Upper lobe of left lung (tissue), 6 donors: ENCODE measurements at regions not wholly inside any gene's neighbourhood (a gene's known extent, or its start where the extent isn't known, plus 50 kb on each side); places are given as distances from the start of the nearest gene placed in this dataset.

Experiments
- ATAC-seq, 2 donors: fragments of 200-7000 bp; cut with Tn5 transposase; one replicate each; pipeline ENCODE4 v1.9.1; 2022; ENCODE audit warnings: mild to moderate bottlenecking in 2 of 2, moderate library complexity in 2 of 2; ENCODE audit not compliant: low FRiP score in 2 of 2
- DNase-seq, 2 donors: peaks; one replicate each; pipeline ENCODE4 v3.0.0-alpha.2; 2019 to 2020
- H3K27ac ChIP-seq, 4 donors: fragments of 200-600 bp; sonication (generic); one replicate each; pipeline ENCODE4 v1.5.1; 2016 to 2019
- H3K27me3 ChIP-seq, 4 donors: fragments of 200-600 bp; sonication (generic); one replicate each; pipeline ENCODE4 v1.5.1; 2017 to 2019
- H3K36me3 ChIP-seq, 4 donors: fragments of 200-600 bp; sonication (generic); one replicate each; pipeline ENCODE4 v1.5.1; 2016 to 2019
- H3K4me1 ChIP-seq, 4 donors: fragments of 200-600 bp; sonication (generic); one replicate each; pipeline ENCODE4 v1.5.1; 2018 to 2019
- H3K4me3 ChIP-seq, 4 donors: fragments of 200-600 bp; sonication (generic); one replicate each; pipeline ENCODE4 v1.5.1; 2017 to 2019; ENCODE audit warnings: mild to moderate bottlenecking in 2 of 4, moderate library complexity in 1 of 4
- H3K9me3 ChIP-seq, 4 donors: fragments of 200-600 bp; sonication (generic); one replicate each; pipeline ENCODE4 v1.5.1; 2018 to 2019
- EP300 ChIP-seq, 4 donors: sonication (generic); formaldehyde crosslinking; IDR thresholded peaks; one replicate each; pipeline ENCODE4 v1.5.1; 2017; ENCODE audit warnings: antibody characterized with exemption in 4 of 4, control low read depth in 2 of 4
- POLR2A ChIP-seq, 4 donors: fragments of 450-650 bp; IDR thresholded peaks; one replicate each; pipeline ENCODE4 v1.5.1; 2016 to 2017; ENCODE audit warnings: antibody characterized with exemption in 4 of 4, mild to moderate bottlenecking in 2 of 4
- POLR2AphosphoS5 ChIP-seq, 2 donors: sonication (generic); formaldehyde crosslinking; IDR thresholded peaks; one replicate each; pipeline ENCODE4 v1.5.1; 2017; ENCODE audit warnings: antibody characterized with exemption in 2 of 2
- WGBS, 2 donors: methylation state at CpG; one replicate each; pipeline ENCODE4 v1.1.5; 2017 to 2018; 5-methylcytosine and 5-hydroxymethylcytosine counted together
- TF ChIP-seq, protein P1 (sequence below), 6 experiments: fragments of 450-650 bp in 4 of 6; fragments of 200-600 bp in 2 of 6; sonication (generic) in 2 of 6; IDR thresholded peaks; one replicate each; pipeline ENCODE4 v1.5.1; 2016 to 2019; ENCODE audit warnings: antibody characterized with exemption in 6 of 6
- donor health status: DM: no; HTN: no; CAD: no; lungs with moderate emphysema.
- donor health status: DM: no; HTN: yes; CAD: no; lungs with severe emphysema.

GRCh38 chr15:68526269-68526668 is 52.5 kb upstream of the CORO2B start:
- Histone ChIP-seq H3K4me1 (peaks cover 0 to 5% (median 0%) of the 10 kb centered on the region in 4 donors), H3K27me3 (no peaks in the 10 kb centered on the region), H3K27ac (no peak overlapping the region), H3K4me3 (no peak overlapping the region), H3K9me3 (no peaks in the 10 kb centered on the region), H3K36me3 (no peaks in the 10 kb centered on the region)
- ATAC-seq (peak in 1 of 2 donors; percentile 56), DNase-seq (no peak)
- TF ChIP-seq POLR2AphosphoS5 (IDR thresholded peaks at IDR 0.05) (no peak), POLR2A (IDR thresholded peaks at IDR 0.05) (no peak), EP300 (IDR thresholded peaks at IDR 0.05) (no peak)
- TF ChIP-seq, protein P1, sequence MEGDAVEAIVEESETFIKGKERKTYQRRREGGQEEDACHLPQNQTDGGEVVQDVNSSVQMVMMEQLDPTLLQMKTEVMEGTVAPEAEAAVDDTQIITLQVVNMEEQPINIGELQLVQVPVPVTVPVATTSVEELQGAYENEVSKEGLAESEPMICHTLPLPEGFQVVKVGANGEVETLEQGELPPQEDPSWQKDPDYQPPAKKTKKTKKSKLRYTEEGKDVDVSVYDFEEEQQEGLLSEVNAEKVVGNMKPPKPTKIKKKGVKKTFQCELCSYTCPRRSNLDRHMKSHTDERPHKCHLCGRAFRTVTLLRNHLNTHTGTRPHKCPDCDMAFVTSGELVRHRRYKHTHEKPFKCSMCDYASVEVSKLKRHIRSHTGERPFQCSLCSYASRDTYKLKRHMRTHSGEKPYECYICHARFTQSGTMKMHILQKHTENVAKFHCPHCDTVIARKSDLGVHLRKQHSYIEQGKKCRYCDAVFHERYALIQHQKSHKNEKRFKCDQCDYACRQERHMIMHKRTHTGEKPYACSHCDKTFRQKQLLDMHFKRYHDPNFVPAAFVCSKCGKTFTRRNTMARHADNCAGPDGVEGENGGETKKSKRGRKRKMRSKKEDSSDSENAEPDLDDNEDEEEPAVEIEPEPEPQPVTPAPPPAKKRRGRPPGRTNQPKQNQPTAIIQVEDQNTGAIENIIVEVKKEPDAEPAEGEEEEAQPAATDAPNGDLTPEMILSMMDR (IDR thresholded peaks at IDR 0.05): no peak

- 78 to 81% methylated on average over 2 of the region's 2 CpGs for WGBS, 2 donors
- Histone ChIP-seq H3K9me3 (no peaks in the 10 kb centered on the region), H3K4me3 (no peak overlapping the region), H3K4me1 (peaks cover 0 to 5% (median 0%) of the 10 kb centered on the region in 4 donors), H3K27me3 (no peaks in the 10 kb centered on the region), H3K27ac (no peak overlapping the region), H3K36me3 (no peaks in the 10 kb centered on the region)
- ATAC-seq (no peak), DNase-seq (no peak)
- no peak for TF ChIP-seq POLR2A (IDR thresholded peaks at IDR 0.05)
Measured at GRCh38 chr15:68526784-68527183, 52.0 kb upstream of the CORO2B start.

GRCh38 chr15:68528626-68529290 is 50.0 kb upstream of the CORO2B start:
- no peaks in the 10 kb centered on the region for H3K36me3 ChIP-seq
- TF ChIP-seq EP300 (IDR thresholded peaks at IDR 0.05): no peak
- TF ChIP-seq, protein P1 (IDR thresholded peaks at IDR 0.05): no peak
- no peak for TF ChIP-seq POLR2A (IDR thresholded peaks at IDR 0.05)
- TF ChIP-seq POLR2AphosphoS5 (IDR thresholded peaks at IDR 0.05): no peak
- no peak for DNase-seq
- no peak overlapping the region for H3K4me3 ChIP-seq
- 16 to 24% methylated on average over 6 of the region's 6 CpGs for WGBS, 2 donors
- peaks cover 0 to 5% (median 0%) of the 10 kb centered on the region in 4 donors for H3K4me1 ChIP-seq
- H3K27me3 ChIP-seq: no peaks in the 10 kb centered on the region
- no peak overlapping the region for H3K27ac ChIP-seq
- no peaks in the 10 kb centered on the region for H3K9me3 ChIP-seq
- no peak for ATAC-seq
